HUDEP-2 (cell line): ENCODE measurements at regions not wholly inside any gene's neighbourhood (a gene's known extent, or its start where the extent isn't known, plus 50 kb on each side); places are given as distances from the start of the nearest gene placed in this dataset.
A peak's percentile ranks its signal among the peaks of the same experiment; 100 is the strongest.
"Not testable (repeated sequence)": the region's sequence is repeated elsewhere in the genome, so short reads cannot be mapped to it uniquely, and the experiment has no call there.

Experiments used
- DNase-seq, 76 experiments: peaks; one replicate each; lab custom pipeline; 2025; ENCODE audit not compliant: unreplicated experiment in 76 of 76; lab: John Stamatoyannopoulos, UW

DNA sequence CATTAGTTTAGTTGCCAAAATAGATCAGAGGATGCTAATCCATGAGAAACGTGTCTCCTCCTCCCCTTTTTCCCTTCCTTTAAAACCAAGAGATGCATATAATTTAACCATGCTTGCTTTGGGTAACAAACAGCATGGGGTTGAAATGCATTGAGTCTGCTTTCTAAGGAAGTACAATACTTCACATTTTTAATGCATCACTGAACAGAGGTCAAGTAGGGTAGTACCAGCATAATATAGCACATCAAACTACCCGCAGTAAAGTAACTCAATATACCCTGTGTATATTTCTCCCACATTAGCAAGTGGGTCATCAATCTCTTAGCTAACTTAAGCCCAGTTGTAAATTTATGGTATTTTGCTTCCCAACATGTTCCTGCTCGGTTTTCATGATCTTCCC lies 239.3 kb upstream of the SEMA3C start:
- no peak for DNase-seq

DNA sequence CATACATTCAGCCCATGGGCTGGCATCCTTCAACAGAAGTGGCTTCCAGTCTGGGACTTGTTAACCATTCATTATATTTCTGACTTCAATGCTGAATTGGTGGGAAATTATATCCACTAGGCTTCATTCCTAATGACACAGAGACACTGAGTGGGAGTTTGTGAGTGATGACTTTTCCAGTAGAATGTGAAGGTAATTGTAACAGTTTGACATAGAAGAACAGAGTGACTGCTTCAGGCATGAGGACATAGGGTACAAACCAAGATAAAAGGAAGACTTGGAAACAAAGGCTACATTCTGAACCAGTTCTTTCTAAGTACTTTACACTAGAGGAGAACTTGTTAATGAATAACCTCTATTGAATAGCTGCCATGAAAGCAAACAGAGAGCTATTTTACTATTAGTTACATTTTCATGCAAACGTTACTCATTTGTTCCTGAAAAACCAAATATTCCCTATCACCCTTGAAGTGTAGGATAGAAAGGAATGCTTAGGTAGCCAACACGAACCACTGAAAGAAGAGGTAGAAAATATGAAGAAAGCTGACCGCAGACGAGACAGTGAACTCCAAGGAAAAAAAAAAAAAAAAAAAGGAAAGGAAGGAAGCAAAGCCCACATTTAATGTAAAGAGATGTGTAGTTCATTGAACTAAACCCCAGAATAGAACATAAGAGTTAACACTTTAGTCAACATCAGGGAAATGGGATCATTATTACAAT lies 237.0 kb upstream of the SEMA3C start:
- DNase-seq, result no peak

DNA sequence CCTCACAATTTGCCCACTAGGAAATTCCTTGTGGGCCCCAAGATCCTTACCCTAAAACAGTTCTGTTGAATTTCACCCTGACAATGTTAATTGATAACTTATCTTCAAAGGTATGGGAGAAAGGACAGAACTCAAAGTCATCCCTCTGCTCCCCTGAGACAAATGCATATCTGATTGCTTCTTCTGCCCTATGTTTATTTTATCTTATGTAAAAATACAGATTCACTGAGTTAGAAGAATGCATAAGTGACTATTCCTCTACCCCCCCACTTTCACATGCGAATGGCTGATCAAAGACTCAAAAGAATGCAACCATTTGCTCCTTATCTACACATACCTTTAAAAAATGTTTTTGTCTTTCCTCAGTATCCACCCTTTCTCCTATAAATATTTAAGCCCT lies 235.7 kb upstream of the SEMA3C start:
- DNase-seq, result no peak

DNA sequence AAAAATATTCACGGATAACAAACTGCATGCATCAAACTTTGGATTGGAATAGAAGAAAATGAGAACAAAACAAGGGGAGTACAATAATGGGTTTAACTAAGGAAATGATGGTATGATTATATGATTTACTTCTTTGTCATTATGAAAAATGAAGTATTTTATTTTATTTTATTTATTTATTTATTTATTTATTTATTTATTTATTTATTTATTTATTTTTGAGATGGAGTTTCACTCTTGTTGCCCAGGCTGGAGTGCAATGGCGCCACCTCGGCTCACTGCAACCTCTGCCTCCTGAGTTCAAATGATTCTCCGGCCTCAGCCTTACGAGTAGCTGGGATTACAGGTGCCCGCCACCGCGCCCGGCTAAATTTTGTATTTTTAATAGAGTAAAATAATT lies 234.1 kb upstream of the SEMA3C start:
- not testable (repeated sequence) for DNase-seq

DNA sequence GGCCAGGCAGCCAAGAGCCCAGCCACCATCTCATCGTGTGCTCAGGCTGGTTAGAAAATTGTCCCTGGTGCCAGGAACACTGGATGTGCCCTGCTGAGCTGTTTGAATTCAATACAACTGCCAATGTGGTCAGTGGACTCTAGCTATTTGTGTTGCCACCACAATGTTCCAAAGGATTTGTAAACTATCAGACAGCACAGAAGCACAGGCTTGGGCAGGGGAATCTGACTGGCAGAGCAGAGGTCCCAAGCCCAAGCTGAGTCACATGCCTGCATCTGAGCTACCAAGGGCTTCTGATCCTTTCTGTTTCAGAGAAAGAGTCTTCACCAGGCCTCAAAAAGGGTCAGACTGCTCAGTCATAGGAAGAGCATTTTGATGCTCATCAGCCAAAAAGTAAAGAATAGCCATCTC lies 232.1 kb upstream of the SEMA3C start:
- peak in 9 of 76 experiments; percentile 1 to 18 (median 6) for DNase-seq

GRCh38 chr7:81143856-81144255 lies 225.0 kb upstream of the SEMA3C start:
- no peak for DNase-seq

GRCh38 chr7:81141257-81142205 lies 222.7 kb upstream of the SEMA3C start:
- not testable (repeated sequence) for DNase-seq

- no peak for DNase-seq
Measured at GRCh38 chr7:81140775-81141174, 221.9 kb upstream of the SEMA3C start.

- no peak for DNase-seq
Measured at GRCh38 chr7:81140252-81140651, 221.4 kb upstream of the SEMA3C start.

DNA sequence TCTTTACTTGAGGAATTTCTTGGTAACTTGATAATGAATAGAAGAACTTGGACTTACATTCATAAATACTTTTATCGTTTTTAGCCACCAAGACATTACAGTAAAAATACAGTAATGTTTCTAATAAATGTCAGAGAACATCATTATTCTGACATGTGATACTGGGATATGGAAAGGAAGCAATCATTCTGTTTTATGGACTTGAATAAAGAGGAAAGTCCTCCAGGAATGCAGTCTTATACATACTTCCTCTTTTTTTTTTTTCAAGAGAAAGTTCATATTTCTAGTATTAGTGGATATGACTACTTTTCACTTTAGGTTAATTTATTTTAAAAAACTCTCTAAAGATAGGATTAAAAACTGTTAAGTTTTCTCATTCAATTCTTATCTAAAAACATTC lies 220.0 kb upstream of the SEMA3C start:
- no peak for DNase-seq

- no peak for DNase-seq
Measured at GRCh38 chr7:81135324-81135723, 216.5 kb upstream of the SEMA3C start.

DNA sequence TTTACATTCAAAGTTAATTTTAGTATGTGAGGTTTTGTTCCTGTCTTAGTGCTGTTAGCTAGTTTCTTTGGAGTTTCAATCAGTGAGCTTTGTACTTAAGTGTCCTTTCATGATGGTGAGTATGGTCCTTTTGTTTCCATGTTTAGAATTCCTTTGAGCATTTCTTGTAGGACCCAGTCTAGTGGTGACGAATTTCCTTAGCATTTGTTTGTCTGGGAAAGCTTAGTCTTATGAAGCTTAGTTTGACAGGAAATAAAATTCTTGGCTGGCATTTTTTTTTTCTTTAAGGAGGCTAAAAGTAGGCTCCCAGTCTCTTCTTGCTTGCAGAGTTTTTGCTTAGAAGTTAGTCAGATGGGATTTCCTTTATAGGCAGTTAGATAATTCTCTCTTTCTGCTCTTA lies 209.2 kb upstream of the SEMA3C start:
- no peak for DNase-seq

DNA sequence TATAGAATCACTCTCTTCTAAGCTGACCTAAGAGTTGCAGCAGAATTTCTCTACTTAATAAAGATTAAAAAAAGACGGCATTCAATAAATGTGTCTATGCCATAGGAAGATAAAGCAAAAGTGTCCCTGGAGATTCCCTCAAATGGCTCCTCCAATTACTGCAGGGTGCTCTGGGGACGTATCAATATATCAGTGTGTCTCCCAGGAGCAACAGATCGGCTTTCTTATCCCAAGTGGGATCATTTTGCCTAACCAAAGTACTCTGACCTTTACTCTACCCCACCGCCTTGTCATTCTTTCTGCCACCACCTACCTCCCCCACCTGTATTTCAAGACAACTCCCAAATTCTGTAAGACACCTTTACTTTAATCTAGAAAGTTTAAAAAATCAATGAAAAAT lies 202.0 kb upstream of the SEMA3C start:
- DNase-seq, result no peak

- DNase-seq, result no peak
Measured at GRCh38 chr7:81120111-81120510, 201.3 kb upstream of the SEMA3C start.

- DNase-seq, result no peak
Measured at GRCh38 chr7:81114633-81115032, 195.8 kb upstream of the SEMA3C start.

DNA sequence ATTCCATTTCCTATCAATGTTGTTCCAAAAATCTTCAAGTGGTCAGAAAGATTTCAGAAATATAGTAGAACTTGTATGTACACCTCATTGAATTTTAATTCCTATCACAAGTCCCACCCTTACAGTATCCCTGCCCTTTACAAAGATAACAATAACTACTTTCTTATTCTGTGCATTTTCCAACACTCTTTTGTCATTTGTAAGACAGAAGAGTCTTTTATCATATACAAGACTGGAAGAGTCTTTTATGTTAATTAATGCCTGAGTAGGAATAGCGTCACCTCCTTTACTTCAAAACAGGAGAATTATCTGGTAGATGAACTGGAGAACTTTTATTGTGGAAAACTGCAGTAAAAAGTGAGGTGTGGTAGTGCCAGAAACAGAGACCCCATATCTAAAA lies 193.9 kb upstream of the SEMA3C start:
- no peak for DNase-seq

GRCh38 chr7:81111781-81112540 lies 193.1 kb upstream of the SEMA3C start:
- DNase-seq, result no peak

DNA sequence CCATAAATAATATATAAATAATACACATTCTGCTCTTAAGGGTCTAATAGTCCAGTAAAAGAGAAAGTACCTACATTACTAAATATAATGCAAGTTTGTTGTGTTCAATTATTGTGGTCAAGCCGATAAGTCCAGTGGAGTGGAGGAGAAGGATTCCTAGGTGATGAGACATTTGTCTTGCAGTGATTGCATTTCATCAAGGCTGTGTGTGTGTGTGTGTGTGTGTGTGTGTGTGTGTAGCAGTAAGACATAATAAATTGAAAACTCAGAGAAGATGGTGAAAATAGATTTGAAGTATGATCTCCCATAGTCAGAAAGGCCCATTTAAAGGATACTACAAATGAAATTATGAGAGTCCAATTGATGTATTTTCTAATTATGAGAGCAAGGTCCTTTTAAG lies 192.5 kb upstream of the SEMA3C start:
- no peak for DNase-seq

DNA sequence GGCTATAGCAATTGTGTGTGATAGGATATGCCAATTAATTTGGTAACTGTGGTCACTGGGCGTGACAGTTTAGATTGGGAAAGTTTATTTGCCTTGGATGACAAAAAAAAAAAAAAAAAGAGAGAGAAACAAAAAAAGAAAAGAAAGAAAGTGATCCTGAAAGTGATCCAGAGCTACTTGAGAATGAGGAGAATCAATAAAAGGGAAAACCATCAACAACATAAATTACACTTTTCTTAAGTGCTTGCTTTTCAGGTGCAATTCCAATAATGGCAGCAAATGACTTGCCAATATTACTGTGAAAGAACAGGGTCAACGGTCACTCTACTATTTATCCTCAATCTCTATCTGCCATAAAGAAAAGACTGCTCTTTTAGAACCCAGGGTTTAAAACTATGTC lies 191.8 kb upstream of the SEMA3C start:
- no peak for DNase-seq

- no peak for DNase-seq
Measured at GRCh38 chr7:81098213-81098612, 179.4 kb upstream of the SEMA3C start.

GRCh38 chr7:81094952-81095351 lies 176.1 kb upstream of the SEMA3C start:
- DNase-seq, result no peak
